NCI-H82 (cell line): ENCODE measurements at regions not wholly inside any gene's neighbourhood (a gene's known extent, or its start where the extent isn't known, plus 50 kb on each side); places are given as distances from the start of the nearest gene placed in this dataset.
"Not testable (repeated sequence)": the region's sequence is repeated elsewhere in the genome, so short reads cannot be mapped to it uniquely, and the experiment has no call there.

Experiments used
- DNase-seq: peaks from one replicate; lab custom pipeline; 2025; lab: John Stamatoyannopoulos, UW

DNA sequence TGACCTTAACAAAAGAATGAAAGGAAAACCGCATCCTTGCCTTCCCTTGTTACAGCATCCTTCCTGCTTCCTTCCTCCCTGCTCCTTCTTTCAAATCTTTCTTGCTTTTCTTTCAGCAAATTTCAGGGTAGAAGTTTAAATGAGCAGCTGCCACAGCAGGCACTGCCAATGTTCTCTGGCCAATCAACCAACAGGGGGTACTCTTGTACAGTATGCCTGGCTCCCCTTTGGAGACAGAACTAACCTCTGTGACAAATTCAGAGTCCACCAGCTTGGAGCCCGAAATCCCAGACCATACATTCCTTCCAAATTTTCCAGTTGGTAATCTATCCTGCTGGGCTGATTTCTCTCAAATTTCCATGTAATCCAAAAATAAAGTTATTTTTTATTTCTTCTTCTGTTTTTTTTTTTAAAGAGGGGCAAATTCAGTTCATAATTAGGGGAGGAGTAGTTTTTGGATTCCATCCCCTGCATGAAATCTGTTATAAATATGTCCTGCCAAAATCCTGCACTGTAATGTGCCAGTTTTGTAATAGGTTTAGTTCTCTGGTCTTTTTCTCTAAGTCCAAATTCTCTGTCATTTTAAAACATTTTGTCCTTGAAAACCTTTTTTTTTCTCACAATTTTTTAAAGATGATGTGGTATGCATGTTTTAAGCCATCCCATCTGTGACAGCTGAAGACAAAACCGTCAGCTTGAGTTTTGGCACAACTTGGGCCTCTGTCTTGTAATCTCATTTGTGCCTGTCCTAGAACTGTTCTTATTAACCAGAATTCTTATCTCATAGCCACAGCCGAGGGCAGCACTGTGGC lies 610.0 kb upstream of the LMO3 start:
- DNase-seq = peak; percentile 20

DNA sequence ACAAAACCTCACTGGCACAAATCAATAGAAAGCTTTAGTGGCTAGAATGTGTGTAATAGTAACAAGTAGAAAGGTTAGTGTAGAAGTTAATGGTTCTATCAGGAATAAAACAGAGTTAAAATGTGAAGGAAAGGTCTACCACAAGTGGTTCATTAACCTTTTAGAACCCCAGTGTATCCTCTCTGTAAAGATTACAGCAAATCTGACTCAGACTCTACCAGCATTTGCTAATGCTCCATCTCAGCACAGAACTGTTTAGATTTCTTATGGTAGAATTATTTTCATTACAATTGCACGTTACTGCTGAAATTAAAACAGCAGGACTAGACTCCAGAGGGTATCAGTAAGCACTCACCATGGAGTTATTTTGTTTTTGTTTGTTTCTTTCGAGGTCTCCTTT lies 609.0 kb upstream of the LMO3 start:
- no peak for DNase-seq

DNA sequence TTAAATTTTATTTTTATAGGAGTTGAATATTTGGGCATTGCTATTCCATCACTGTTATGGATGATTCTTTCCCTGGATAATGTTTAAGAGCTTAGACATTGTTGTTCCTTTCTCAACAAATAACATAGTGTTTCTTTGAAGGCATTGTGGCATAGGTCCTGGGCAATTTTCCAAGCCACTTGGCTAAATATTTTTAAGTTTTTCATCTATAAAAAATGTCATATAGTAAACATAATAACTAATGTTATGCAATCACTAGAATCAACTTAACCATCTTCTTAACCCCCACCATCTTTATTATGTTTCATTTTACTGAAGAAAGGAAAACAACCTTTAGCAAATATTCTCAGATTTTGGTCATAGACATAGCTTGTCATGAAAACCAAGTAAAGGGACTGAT lies 600.6 kb upstream of the LMO3 start:
- DNase-seq = no peak

DNA sequence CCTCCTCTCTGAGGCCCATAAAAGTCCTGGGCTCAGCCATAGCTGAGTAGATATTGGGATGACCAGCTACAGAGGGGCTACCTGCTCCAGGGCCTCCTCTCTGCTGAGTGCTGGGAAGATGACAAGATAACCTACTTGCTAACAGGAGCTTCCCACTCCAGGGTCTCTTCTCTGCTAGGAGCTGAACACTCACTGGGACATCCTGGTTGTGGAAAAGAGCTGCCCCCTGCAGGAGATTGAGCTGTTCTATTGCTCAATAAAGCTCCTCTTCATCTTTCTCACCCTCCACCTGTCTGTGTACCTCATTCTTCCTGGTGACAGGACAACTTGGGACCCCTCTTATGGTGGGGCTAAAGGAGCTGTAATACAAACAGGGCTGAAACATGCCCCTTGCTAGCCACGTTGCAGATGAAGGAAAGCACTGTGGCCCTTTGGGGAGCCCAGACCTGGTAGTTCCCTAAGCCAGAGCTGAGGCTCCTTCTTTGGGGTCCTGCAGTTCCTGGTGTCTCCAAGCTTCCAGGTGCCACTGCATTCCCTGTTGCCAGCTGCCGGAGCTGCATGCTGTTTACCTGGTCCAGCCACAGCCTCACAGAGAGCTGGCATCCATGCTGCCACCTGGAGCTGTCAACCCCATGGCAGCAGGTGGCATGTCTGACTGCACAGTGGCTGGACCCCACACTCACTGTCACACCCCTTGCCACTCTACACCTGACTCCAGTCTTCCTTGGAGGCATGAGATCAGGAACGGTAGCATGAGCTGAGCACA lies 598.5 kb upstream of the LMO3 start:
- no peak for DNase-seq

DNA sequence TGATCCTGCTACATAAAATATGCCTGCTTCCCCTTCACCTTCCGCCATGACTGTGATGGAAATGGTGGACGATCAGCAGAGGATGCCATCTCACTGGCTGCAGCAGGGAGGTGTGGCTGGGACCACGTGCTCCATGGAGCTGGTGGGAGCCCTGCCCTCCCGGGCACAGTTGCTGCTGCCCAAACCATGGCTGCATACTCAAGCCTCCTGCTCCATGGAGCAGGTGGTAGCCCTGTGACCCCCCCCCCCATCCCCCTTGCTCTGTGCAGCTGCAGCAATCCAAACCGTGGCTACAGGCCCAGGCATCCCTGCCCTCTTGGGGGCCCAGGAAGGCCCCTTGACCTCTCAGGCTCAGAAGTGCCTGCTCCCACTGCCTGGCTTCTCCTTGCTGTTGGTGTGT lies 597.5 kb upstream of the LMO3 start:
- DNase-seq = no peak

DNA sequence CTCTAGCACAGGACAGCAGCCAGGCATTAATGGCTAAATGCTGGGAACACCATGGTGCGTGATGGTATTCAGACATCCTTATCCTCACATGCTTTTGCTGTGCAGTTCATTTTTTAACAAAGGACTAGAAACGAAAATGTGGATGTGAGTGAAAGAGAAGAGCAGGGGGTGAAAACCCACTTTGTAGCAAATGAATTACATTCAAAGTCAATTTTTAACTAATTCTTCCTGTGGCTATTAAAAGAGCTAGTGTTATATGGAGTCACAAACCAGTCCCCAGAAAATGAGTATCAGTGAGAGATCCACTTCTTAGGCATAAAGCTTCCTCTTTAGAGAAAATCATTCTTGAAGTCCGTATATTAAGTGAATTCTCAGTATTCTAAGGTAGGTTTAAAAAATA lies 592.0 kb upstream of the LMO3 start:
- DNase-seq = no peak

DNA sequence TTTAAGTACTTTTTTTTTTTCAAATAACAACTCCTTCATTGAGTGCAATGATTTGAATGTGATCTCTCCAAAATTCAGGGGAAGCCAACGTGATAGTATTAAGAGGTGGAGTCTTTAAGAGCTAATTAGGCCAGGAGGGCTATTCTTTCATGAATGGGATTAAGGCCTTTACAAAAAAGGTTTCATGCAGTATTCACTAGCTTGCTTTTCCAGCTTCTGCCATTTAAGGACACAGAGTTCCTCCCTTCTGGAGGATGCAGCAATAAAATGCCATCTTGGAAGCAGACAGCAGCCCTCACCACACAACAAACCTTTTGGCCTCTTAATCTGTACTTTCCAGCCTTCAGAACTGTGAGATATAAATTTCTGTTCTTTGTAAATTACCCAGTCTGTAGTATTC lies 586.8 kb upstream of the LMO3 start:
- peak; percentile 58 for DNase-seq

DNA sequence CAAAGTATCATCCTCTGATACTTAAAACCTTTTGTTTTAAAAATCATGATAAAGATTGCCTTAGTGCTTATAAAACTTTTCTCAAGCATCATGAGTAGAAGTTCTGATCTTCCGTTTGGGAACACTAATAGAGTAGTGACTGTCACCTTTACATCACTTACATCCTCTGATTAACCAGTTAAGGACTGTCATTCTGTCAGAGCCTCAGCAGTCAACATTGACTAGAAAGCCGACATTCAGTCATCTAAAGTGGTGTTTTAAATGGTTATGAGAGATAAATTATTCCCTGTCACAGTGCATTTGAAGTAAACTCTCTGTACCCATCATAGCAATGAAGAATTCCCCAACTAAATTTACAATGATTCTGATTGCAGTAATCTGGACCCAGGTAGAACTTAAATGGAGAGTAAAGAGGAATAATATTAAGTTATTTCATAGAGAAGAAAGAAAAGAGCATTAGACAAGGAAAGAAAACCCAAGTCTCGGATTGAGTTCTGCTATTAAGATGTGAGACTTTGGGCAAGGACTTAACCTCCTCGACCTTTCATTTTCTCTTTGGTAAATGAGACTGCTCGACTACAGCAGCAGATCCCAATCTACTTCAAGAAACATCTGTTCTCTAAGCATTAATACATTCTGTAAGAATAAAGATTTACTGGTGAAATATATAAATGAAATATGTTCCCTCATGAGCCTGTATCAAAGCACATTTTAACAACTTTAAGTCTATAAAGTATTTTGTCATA lies 563.9 kb upstream of the LMO3 start:
- peak; percentile 26 for DNase-seq

DNA sequence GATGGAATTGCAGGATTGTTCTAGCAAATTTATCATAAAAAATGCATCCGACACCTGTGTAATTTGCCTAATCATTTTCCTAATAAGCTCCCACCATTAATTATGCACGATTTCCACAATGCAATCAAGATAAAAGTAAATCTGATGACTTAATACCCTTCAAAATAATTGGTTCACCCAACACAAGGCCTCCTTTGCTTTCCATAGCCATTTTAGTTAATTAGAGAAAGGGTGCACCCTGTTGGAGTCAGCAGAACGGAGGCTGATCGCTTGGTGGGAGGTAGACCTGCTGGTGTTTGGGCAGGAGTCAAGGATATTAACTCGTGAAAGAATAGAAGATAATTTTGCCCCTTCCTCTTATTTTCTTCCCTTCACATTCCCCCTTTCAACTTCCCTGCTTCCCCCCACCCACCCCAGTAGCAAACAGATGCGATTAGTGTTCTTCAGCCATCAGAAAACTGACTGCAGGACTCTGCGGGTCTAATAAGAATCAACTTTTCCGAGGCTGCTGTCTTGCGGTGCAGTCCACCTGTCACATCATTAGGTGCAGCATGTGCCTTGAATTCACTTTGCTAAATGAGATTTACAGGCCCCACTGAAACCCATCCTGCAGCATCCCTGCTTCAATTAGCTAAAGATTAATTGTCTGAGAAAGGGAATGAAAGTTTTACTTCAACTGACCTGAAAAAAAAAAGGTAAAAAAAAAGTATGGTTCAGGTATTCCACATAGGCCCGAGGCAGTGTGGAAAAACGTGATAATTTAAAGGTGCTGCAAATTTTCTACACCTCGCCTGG lies 553.7 kb upstream of the LMO3 start:
- peak; percentile 92 for DNase-seq

DNA sequence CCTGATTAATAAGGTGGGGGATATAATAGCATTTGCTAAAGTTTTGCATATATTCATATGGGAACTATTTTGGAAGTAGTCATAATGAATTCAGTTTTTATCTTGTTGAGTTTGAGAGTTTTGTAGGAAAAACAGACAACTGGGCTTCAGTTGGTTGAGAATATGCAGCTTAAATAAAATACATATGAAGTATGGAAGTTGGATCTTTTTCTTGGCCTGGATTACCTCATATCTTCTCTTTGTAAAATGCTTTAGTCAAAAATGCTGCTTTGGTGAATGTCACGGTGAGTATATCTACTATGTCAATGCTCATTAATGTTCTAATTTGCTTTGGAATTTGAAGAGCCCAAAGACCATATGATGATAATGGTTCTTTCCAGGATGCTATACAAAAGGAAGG lies 552.2 kb upstream of the LMO3 start:
- DNase-seq = no peak

DNA sequence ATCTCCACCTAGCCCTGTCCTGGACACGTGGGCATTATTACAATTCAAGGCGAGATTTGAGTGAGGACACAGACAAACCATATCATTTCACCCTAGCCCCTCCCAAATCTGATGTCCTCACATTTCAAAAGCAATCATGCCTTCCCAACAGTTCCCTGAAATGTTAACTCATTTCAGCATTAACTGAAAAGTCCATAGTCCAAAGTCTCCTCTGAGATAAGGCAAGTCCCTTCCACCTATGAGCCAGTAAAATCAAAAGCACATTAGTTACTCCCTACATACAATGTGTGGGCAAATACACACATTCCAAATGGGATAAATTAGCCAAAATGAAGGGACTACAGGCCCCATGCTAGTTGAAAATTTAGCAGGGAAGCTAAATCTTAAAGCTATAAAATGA lies 546.0 kb upstream of the LMO3 start:
- DNase-seq = no peak

DNA sequence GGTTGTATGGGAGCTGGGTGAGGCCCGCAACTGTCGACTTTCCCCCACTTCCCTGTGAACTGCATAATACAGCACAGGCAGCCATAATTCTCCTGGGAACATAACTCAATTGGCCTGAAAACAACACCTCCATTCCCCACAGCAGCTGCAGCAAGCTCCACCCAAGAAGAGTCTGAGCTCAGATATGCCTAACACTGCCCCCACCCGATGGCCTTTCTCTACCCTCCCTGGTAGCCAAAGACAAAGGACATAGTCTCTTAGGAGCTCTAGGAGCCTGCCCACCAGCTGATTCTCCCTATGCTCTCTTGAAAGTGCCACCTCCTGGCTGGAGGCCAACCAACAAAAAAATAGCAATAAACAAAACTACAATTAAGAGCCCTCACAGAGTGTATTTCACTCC lies 542.7 kb upstream of the LMO3 start:
- DNase-seq = no peak

DNA sequence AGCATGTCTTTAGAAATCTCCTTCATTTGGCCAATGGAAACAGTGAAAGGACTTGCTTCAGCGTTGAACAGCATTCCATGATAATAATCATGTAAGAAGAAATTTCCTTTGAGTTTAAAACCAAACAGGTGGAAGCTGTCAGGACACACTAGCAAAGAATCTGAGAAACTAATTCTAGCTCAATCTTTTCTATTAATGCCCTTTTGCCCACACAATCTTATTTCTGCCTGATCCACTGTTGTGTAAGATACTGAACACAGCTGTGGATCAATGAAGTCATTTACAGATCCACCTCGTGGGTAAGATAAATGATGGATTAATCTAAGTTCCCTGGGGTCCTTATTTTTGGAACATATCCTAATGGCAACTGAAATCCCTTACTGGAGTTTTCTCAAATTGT lies 536.9 kb upstream of the LMO3 start:
- DNase-seq = no peak

DNA sequence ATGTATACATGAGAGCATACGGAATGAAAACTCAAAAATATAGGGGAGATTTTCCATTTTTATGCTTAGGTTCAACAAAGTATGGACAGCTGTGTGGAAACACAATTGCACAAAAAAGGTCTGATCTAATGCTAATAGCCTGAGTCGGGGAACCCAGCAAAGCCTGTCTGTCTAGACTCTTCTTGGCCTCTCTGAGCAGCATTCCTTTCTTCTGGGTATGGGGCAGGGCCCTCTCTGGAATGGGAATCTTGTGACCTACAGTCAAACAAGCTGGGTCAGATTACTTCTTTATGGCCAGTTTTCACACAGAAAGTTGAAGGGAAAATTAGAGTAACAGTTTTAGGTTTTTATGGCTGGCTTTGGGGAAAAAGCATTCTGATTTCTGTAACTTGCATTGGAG lies 534.0 kb upstream of the LMO3 start:
- DNase-seq = no peak

DNA sequence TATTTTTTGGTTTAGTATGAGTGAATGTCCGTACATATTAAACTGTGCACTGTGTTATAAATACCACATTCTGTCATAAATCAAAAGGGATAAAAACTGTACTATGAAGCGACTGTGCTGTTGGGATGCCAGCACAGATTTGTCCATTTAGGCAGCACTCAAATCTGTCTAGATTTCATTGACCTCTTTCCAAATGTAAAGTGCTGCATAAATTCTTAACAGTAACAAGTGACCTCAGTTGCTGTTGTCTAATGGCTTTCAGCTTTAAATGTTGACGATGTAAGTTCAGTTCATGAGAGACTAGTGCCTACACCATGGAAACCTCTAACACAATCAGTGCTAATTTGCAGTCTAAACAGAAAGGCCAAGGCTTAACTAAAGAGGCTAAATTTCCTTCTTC lies 531.4 kb upstream of the LMO3 start:
- DNase-seq = no peak

DNA sequence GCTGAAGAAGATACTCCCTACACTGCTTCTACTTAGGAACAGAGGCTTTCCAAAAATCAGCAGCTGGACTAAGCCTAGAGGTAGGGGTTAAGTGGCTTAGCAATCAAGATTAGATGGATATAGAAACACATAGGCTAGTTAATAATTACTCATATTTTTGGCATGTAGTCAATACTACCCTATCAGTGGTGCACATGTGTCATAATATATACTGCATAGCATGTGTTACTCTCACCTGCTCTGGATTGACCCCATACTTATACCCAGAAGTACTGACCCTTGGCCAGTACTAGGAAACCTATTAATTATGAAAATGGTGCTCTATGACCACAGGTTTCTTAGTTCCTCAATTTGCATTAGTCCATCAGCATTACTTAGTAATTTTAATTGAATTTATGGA lies 528.4 kb upstream of the LMO3 start:
- DNase-seq = peak; percentile 58

DNA sequence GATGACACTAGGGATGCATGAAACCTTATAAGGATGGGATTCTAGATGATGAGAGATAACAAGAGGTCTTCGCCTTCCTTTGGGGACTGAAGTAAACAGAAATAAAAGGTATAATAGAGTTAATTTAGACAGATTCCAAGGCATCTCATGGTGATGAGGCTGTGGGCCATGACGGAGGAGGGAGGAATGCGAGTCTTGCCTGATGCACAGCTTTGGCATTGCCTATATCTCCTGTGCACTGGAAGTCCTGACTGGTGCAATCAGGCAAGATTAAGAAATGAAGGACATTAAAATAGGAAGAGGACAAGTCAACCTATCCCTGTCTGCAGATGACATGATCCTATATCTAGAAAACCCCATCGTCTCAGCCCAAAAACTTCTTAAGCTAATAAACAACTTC lies 526.4 kb upstream of the LMO3 start:
- DNase-seq = no peak

DNA sequence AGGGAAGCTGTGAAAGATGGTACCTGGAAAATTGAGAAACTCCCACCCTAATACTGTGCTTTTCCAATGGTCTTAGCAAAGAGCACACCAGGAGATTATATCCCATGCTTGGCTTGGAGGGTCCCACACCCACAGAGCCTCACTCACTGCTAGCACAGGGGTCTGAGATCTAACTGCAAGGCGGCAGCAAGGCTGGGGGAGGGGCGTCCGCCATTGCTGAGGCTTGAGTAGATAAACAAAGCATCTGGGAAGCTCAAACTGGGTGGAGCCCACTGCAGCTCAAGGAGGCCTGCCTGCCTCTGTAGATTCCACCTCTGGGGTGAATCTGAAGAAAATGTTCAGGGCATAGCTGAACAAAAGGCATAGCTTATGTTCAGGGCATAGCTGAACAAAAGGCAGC lies 510.6 kb upstream of the LMO3 start:
- not testable (repeated sequence) for DNase-seq

DNA sequence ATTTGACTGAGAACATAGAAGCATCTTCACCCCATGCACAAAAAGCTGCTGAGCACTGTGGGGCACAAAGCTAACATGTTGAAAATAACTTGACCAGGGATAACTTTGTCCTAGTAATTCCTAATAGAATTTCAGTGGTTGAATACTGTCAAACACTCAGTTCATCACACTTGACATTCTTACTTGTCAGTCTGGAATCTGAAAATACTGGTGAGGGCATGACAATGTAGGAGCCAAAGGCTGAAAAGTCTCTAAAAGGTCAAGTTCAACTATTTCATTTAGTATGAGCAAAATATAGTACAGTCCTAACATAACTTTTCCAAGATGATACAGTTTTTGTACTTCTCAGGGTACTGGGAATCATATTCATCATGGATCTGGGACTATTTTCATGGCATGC lies 504.4 kb upstream of the LMO3 start:
- no peak for DNase-seq

DNA sequence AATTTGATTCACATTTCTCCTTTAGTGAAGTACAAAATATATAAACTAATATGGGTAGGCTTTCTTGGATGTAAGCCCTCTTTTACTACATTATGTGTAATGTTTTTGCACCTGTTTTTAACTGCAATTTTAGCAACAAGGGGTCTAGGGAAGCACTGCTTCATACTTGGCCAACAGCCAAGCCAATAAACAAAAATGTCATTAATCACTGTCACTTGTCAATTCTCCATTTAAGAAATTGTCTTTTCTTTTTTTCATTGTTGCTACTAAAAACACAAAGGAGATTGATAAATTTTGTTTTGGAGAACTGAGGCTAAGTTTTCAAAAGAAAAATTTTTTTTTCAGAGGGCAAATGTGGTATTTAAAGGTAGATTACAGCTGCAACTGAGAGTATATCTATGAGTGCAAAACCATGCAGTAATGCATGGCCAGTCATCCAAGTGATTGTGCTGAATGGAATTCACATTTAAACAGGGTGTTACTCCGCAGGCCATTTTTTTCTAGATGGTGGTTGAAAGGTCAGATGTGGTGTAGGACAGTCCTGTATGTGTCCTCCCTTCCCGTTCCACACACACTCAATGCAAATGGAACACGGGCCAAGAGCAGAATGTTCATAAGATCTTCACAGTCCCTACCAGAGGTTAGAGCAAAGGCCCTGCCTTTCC lies 503.0 kb upstream of the LMO3 start:
- peak; percentile 50 for DNase-seq

DNA sequence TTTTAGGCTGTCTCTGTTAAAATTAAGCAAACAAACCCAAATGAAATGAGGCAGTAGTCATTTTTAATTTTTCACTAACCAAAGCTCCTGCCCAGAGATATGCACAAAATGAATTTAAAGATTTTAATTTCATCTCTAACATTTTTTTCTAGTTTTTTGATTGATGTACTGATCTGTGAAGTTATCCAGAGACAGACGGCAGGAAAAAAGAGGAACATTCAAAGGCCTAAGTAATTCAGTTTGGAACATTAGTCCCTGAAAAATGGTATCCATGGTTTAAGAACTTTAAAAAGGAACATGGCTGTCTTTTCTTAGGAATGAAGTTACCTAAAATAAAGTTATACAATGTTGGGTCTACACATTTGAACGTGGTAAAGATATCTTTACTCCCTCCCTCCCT lies 498.8 kb upstream of the LMO3 start:
- DNase-seq = no peak

DNA sequence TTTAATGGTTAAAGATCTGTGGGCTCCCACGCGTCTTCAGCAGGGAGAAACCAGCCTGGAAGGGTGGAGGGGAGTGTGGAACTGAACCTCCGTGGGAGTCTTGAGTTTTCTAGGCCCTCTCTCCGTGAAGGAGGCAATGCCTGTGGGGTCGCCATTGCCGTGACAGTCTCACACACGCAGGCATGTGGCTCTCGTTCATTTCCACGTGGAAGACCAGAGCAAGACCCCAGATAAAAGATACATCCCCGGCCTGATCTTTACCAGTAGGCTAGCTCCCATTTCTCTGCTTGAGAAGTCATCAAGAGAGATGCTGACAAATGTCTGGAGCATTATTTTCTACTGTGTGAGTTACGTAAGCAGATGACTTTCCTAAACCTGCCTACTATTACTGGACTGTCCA lies 491.7 kb upstream of the LMO3 start:
- no peak for DNase-seq
